SK-N-SH (cell line): ENCODE measurements at regions not wholly inside any gene's neighbourhood (a gene's known extent, or its start where the extent isn't known, plus 50 kb on each side); places are given as distances from the start of the nearest gene placed in this dataset.

Experiments used
- CTCF ChIA-PET: fragments of 300-600, 350-600 bp; formaldehyde crosslinking; extraction: SDS; loops from one replicate; lab custom pipeline; 2021; lab: Yijun Ruan, JAX
- POLR2A ChIA-PET: fragments of 350-600 bp; sonication (Branson Sonifier 250); formaldehyde crosslinking; extraction: SDS; loops from one replicate; lab custom pipeline; 2020; ENCODE audit warnings: antibody characterized with exemption, inconsistent platforms; lab: Yijun Ruan, JAX
- DNase-seq: peaks from one replicate; pipeline ENCODE4 v3.0.0; 2012
- H2AFZ ChIP-seq: fragments of 200-600 bp; sonication (generic); 2 replicates; pipeline ENCODE4 v1.8.1; 2016; ENCODE audit warnings: antibody characterized with exemption, mild to moderate bottlenecking, low read depth
- H3F3A ChIP-seq: fragments of 200-600 bp; sonication (generic); replicated peaks from 2 replicates; pipeline ENCODE3; 2016; ENCODE audit warnings: antibody characterized with exemption, mild to moderate bottlenecking; ENCODE audit not compliant: insufficient read depth
- H3K27ac ChIP-seq, 2 experiments: fragments of 200-500 bp in 1 of 2; fragments of 200-600 bp in 1 of 2; sonication (Bioruptor generic) in 1 of 2; sonication (generic), shearing (Covaris generic) in 1 of 2; 2 replicates each; pipeline versions ENCODE4 v1.5.1 to v1.6.1; 2014 to 2016; ENCODE audit warnings: low read depth in 2 of 2, inconsistent platforms in 1 of 2, low read length in 1 of 2, mild to moderate bottlenecking in 1 of 2, mixed read lengths in 1 of 2
- H3K27me3 ChIP-seq: fragments of 200-600 bp; sonication (generic), shearing (Covaris generic); 2 replicates; pipeline ENCODE4 v1.6.1; 2016; ENCODE audit warnings: mixed run types; ENCODE audit not compliant: insufficient read depth
- H3K36me3 ChIP-seq, 2 experiments: fragments of 200-500 bp in 1 of 2; fragments of 200-600 bp in 1 of 2; sonication (Bioruptor generic) in 1 of 2; sonication (generic) in 1 of 2; replicated peaks in 1 of 2; 2 replicates each; pipeline versions ENCODE3 to v1.5.1; 2014 to 2016; ENCODE audit warnings: low read length in 1 of 2, mild to moderate bottlenecking in 1 of 2; ENCODE audit not compliant: insufficient read depth in 2 of 2, control insufficient read depth in 1 of 2
- H3K4me1 ChIP-seq, 2 experiments: fragments of 200-500 bp in 1 of 2; fragments of 200-600 bp in 1 of 2; sonication (Bioruptor generic) in 1 of 2; sonication (generic), shearing (Covaris generic) in 1 of 2; 2 replicates each; pipeline versions ENCODE4 v1.5.1 to v1.6.1; 2014 to 2016; ENCODE audit warnings: low read depth in 1 of 2, low read length in 1 of 2, mixed run types in 1 of 2; ENCODE audit not compliant: insufficient read depth in 2 of 2, control insufficient read depth in 1 of 2
- H3K4me2 ChIP-seq: fragments of 200-600 bp; sonication (generic), shearing (Covaris generic); 2 replicates; pipeline ENCODE4 v1.6.1; 2017; ENCODE audit warnings: mixed run types
- H3K4me3 ChIP-seq, 2 experiments: fragments of 200-500 bp in 1 of 2; fragments of 200-600 bp in 1 of 2; sonication (Bioruptor generic) in 1 of 2; sonication (generic), shearing (Covaris generic) in 1 of 2; 2 replicates each; pipeline versions ENCODE4 v1.5.1 to v1.8.1; 2014 to 2016; ENCODE audit warnings: low read depth in 2 of 2, inconsistent platforms in 1 of 2, low read length in 1 of 2, mild to moderate bottlenecking in 1 of 2, mixed read lengths in 1 of 2, moderate library complexity in 1 of 2
- H3K79me2 ChIP-seq: fragments of 200-600 bp; sonication (generic); 2 replicates; pipeline ENCODE4 v1.8.1; 2017; ENCODE audit warnings: mild to moderate bottlenecking; ENCODE audit not compliant: insufficient read depth
- H3K9ac ChIP-seq: fragments of 200-600 bp; sonication (generic); 2 replicates; pipeline ENCODE4 v1.6.1; 2017; ENCODE audit warnings: mixed run types
- H3K9me2 ChIP-seq: fragments of 200-600 bp; sonication (generic); 2 replicates; pipeline ENCODE4 v1.6.1; 2017; ENCODE audit warnings: mixed run types
- H3K9me3 ChIP-seq: fragments of 200-600 bp; sonication (generic); 2 replicates; pipeline ENCODE4 v1.6.1; 2017; ENCODE audit warnings: mixed run types, mild to moderate bottlenecking, moderate library complexity
- H4K20me1 ChIP-seq: fragments of 200-600 bp; sonication (generic); 2 replicates; pipeline ENCODE4 v1.6.1; 2017; ENCODE audit warnings: mild to moderate bottlenecking, mixed run types; ENCODE audit not compliant: insufficient read depth
- CHD2 ChIP-seq: fragments of 150-350 bp; IDR thresholded peaks from 2 replicates; pipeline ENCODE4 v1.6.1; 2018; ENCODE audit warnings: low read length; ENCODE audit not compliant: partially characterized antibody
- ELF1 ChIP-seq: IDR thresholded peaks from 2 replicates; pipeline ENCODE4 v1.4.0; 2012
- FOXJ3 ChIP-seq: sonication (generic); formaldehyde crosslinking; IDR thresholded peaks from 2 replicates; pipeline ENCODE4 v1.5.1; 2020; ENCODE audit warnings: mild to moderate bottlenecking, missing genetic modification reagents
- FOXM1 ChIP-seq: IDR thresholded peaks from 2 replicates; pipeline ENCODE4 v1.4.0; 2012; ENCODE audit warnings: low read depth, mild to moderate bottlenecking
- MAX ChIP-seq: IDR thresholded peaks from 2 replicates; pipeline ENCODE4 v1.4.0; 2012; ENCODE audit warnings: low read depth
- NFIC ChIP-seq: IDR thresholded peaks from 2 replicates; pipeline ENCODE4 v1.4.0; 2012; ENCODE audit warnings: borderline replicate concordance
- NRF1 ChIP-seq: IDR thresholded peaks from 2 replicates; pipeline ENCODE4 v1.6.1; 2012; ENCODE audit warnings: low read depth, mild to moderate bottlenecking, low read length
- RAD21 ChIP-seq: IDR thresholded peaks from 2 replicates; pipeline ENCODE4 v1.6.1; 2012; ENCODE audit warnings: mild to moderate bottlenecking, low read length
- RCOR1 ChIP-seq: fragments of 150-350 bp; IDR thresholded peaks from 2 replicates; pipeline ENCODE4 v1.6.1; 2017; ENCODE audit warnings: antibody characterized with exemption, low read length
- SIN3A ChIP-seq: IDR thresholded peaks from 2 replicates; pipeline ENCODE4 v1.6.1; 2012; ENCODE audit warnings: low read depth, mild to moderate bottlenecking, low read length, moderate library complexity, borderline replicate concordance
- SMC3 ChIP-seq: IDR thresholded peaks from 2 replicates; pipeline ENCODE4 v1.6.1; 2012; ENCODE audit warnings: low read depth, low read length, improper control_type of control experiment
- TAF1 ChIP-seq: IDR thresholded peaks from 2 replicates; pipeline ENCODE4 v1.6.1; 2012; ENCODE audit warnings: low read depth, mild to moderate bottlenecking, low read length, moderate library complexity, borderline replicate concordance
- TEAD4 ChIP-seq: IDR thresholded peaks from 2 replicates; pipeline ENCODE4 v1.4.0; 2012; ENCODE audit warnings: mild to moderate bottlenecking, borderline replicate concordance; ENCODE audit not compliant: insufficient read depth
- USF2 ChIP-seq: fragments of 150-350 bp; IDR thresholded peaks from 2 replicates; pipeline ENCODE4 v1.6.1; 2017; ENCODE audit warnings: antibody characterized with exemption, low read length, low read depth, borderline replicate concordance
- ZBTB33 ChIP-seq: IDR thresholded peaks from 2 replicates; pipeline ENCODE4 v1.4.0; 2012; ENCODE audit warnings: low read depth, borderline replicate concordance
- WGBS: methylation state at CpG from one replicate; pipeline ENCODE4 v1.1.6; 2017; ENCODE audit warnings: low lambda C conversion rate; 5-methylcytosine and 5-hydroxymethylcytosine counted together

- TF ChIP-seq USF2 (no peak), TAF1 (no peak), TEAD4 (no peak)
Measured at GRCh38 chr7:16278167-16278787, 143.1 kb downstream of the CRPPA start (continued).

GRCh38 chr7:16271990-16272665, 149.2 kb downstream of the CRPPA start:
- CTCF ChIA-PET, result no interaction called here
- Histone ChIP-seq H3K4me3 (no peak overlapping the region), H3K9me2 (no peaks in the 10 kb centered on the region), H2AFZ (no peak overlapping the region), H3K36me3 (no peaks in the 10 kb centered on the region), H4K20me1 (no peaks in the 10 kb centered on the region), H3F3A (no peaks in the 10 kb centered on the region), H3K9me3 (no peaks in the 10 kb centered on the region), H3K79me2 (no peaks in the 10 kb centered on the region), H3K4me1 (peaks cover 0 to 7% of the 10 kb centered on the region in 2 experiments; a peak in 2 of 4 replicates), H3K4me2 (no peak overlapping the region), H3K9ac (no peak overlapping the region), H3K27me3 (no peaks in the 10 kb centered on the region), H3K27ac (no peak overlapping the region)
- WGBS, result 19% methylated on average over 2 of the region's 2 CpGs
- TF ChIP-seq USF2 (no peak), SMC3 (no peak), FOXM1 (no peak), SIN3A (no peak), RCOR1 (no peak), NRF1 (no peak), ZBTB33 (no peak), RAD21 (no peak), MAX (no peak), ELF1 (no peak), CHD2 (no peak), FOXJ3 (CRISPR knock-in tag) (no peak), NFIC (no peak)
- POLR2A ChIA-PET, result no interaction called here
- no peak for DNase-seq
